ENCODE measurements at regions not wholly inside any gene's neighbourhood (a gene's known extent, or its start where the extent isn't known, plus 50 kb on each side); places are given as distances from the start of the nearest gene placed in this dataset.

DNA sequence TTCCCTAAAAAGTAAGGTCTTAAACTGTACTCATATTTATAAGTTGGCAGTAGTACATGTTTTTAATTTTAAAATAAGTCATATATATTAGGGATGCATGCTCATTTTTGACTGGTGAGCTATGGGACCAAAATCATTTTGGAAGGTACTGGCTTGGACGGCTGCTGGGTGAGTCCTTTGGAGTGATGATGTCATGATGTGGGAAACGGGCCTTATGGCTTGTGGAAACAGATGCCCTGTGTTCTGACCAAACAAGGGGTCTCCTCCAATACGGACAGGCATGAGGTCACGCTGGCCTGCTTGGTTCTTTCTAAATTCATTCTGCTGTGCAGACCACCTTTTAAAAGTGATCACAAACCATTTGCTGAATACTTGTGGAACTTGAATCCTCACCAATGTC is 109.2 kb upstream of the MGAT5 start:
- 83% methylated on average over 4 of the region's 4 CpGs for WGBS, 2 donors
- intact Hi-C loops (cut with DNase I; ENCODE audit: low total_unique reads): no loop called here
- TF ChIP-seq POLR2A (IDR thresholded peaks at IDR 0.05): no peak
- TF ChIP-seq, protein P1, sequence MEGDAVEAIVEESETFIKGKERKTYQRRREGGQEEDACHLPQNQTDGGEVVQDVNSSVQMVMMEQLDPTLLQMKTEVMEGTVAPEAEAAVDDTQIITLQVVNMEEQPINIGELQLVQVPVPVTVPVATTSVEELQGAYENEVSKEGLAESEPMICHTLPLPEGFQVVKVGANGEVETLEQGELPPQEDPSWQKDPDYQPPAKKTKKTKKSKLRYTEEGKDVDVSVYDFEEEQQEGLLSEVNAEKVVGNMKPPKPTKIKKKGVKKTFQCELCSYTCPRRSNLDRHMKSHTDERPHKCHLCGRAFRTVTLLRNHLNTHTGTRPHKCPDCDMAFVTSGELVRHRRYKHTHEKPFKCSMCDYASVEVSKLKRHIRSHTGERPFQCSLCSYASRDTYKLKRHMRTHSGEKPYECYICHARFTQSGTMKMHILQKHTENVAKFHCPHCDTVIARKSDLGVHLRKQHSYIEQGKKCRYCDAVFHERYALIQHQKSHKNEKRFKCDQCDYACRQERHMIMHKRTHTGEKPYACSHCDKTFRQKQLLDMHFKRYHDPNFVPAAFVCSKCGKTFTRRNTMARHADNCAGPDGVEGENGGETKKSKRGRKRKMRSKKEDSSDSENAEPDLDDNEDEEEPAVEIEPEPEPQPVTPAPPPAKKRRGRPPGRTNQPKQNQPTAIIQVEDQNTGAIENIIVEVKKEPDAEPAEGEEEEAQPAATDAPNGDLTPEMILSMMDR (IDR thresholded peaks at IDR 0.05): no peak
- Histone ChIP-seq H3K27ac (no peak overlapping the region), H3K36me3 (ENCODE audit: low read depth, missing control alignments) (no peaks in the 10 kb centered on the region), H3K9me3 (no peaks in the 10 kb centered on the region), H3K4me1 (peaks cover 5% of the 10 kb centered on the region), H3K27me3 (no peaks in the 10 kb centered on the region), H3K4me3 (no peak overlapping the region)
- no peak for DNase-seq

GRCh38 chr2:134145519-134145918 is 108.4 kb upstream of the MGAT5 start:
- Histone ChIP-seq H3K27me3 (no peaks in the 10 kb centered on the region), H3K36me3 (ENCODE audit: low read depth, missing control alignments) (no peaks in the 10 kb centered on the region), H3K9me3 (no peaks in the 10 kb centered on the region), H3K4me1 (peaks cover 5% of the 10 kb centered on the region), H3K27ac (no peak overlapping the region), H3K4me3 (no peak overlapping the region)
- intact Hi-C loops (cut with DNase I; ENCODE audit: low total_unique reads): no loop called here
- TF ChIP-seq, protein P1 (IDR thresholded peaks at IDR 0.05): no peak
- no peak for TF ChIP-seq POLR2A (IDR thresholded peaks at IDR 0.05)
- WGBS, 2 donors: 81 to 88% methylated on average over 5 of the region's 5 CpGs
- no peak for DNase-seq

GRCh38 chr2:134146161-134146560 is 107.7 kb upstream of the MGAT5 start:
- Histone ChIP-seq H3K27me3 (no peaks in the 10 kb centered on the region), H3K27ac (no peak overlapping the region), H3K4me3 (no peak overlapping the region), H3K36me3 (ENCODE audit: low read depth, missing control alignments) (no peaks in the 10 kb centered on the region), H3K9me3 (no peaks in the 10 kb centered on the region), H3K4me1 (peaks cover 5% of the 10 kb centered on the region)
- no peak for DNase-seq
- TF ChIP-seq POLR2A (IDR thresholded peaks at IDR 0.05): no peak
- TF ChIP-seq, protein P1 (IDR thresholded peaks at IDR 0.05): no peak
- intact Hi-C loops (cut with DNase I; ENCODE audit: low total_unique reads): no loop called here
- 65 to 77% methylated on average over 3 of the region's 3 CpGs for WGBS, 2 donors

GRCh38 chr2:134146620-134147019 is 107.3 kb upstream of the MGAT5 start:
- no peaks in the 10 kb centered on the region for H3K9me3 ChIP-seq
- TF ChIP-seq, protein P1 (IDR thresholded peaks at IDR 0.05): no peak
- no peak for TF ChIP-seq POLR2A (IDR thresholded peaks at IDR 0.05)
- no peak overlapping the region for H3K4me3 ChIP-seq
- intact Hi-C loops (cut with DNase I; ENCODE audit: low total_unique reads): no loop called here
- no peak overlapping the region for H3K27ac ChIP-seq
- DNase-seq: no peak
- H3K27me3 ChIP-seq: no peaks in the 10 kb centered on the region
- WGBS, 2 donors: 87 to 95% methylated on average over 5 of the region's 5 CpGs
- H3K4me1 ChIP-seq: peaks cover 5% of the 10 kb centered on the region
- no peaks in the 10 kb centered on the region for H3K36me3 ChIP-seq (ENCODE audit: low read depth, missing control alignments)

- intact Hi-C loops (cut with DNase I; ENCODE audit: low total_unique reads): no loop called here
- Histone ChIP-seq H3K27me3 (no peaks in the 10 kb centered on the region), H3K27ac (no peak overlapping the region), H3K4me3 (no peak overlapping the region), H3K9me3 (no peaks in the 10 kb centered on the region), H3K4me1 (peaks cover 5% of the 10 kb centered on the region), H3K36me3 (ENCODE audit: low read depth, missing control alignments) (no peaks in the 10 kb centered on the region)
- TF ChIP-seq POLR2A (IDR thresholded peaks at IDR 0.05): no peak
- TF ChIP-seq, protein P1 (IDR thresholded peaks at IDR 0.05): no peak
- 88 to 93% methylated on average over 2 of the region's 2 CpGs for WGBS, 2 donors
- no peak for DNase-seq
Observed at GRCh38 chr2:134148172-134148571, 105.7 kb upstream of the MGAT5 start.
